HG02759 (cell line): ENCODE measurements at regions not wholly inside any gene's neighbourhood (a gene's known extent, or its start where the extent isn't known, plus 50 kb on each side); places are given as distances from the start of the nearest gene placed in this dataset.

Source experiments
- ATAC-seq: cut with Tn5 transposase; IDR thresholded peaks from one replicate; pipeline ENCODE4 v1.9.1; 2021; ENCODE audit warnings: mild to moderate bottlenecking, moderate library complexity; ENCODE audit not compliant: unreplicated experiment

DNA sequence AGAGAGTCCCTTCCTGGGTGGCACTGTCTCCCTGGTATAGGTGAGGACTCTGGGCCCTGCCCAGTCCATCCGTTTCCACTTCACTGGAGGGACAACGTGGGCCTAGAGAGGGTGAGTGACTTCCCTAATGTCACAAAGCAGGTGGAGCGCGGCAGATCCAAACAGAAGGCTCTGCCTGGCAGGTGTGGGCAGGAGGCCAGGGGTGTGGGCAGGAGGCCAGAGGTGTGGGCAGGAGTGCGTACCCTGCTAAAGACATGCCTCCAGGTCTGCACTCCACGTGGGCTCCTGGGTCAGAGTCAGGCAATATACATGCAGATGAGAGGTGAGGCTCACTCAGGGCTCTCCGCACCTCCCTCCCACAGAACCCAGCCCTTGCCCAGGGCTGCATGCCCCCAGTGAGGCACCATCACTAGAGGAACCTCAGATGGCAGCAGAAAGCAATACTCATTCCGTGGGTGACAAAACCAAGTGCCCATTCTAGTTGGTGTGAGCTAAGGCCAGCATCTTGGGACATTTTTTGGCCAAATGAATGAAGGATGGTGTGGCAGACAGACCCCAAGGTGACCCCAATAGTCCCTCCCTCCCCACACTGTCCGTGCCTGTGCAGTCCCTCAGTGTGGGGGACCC lies 271.6 kb upstream of the RTL1 start:
- ATAC-seq, result no peak

DNA sequence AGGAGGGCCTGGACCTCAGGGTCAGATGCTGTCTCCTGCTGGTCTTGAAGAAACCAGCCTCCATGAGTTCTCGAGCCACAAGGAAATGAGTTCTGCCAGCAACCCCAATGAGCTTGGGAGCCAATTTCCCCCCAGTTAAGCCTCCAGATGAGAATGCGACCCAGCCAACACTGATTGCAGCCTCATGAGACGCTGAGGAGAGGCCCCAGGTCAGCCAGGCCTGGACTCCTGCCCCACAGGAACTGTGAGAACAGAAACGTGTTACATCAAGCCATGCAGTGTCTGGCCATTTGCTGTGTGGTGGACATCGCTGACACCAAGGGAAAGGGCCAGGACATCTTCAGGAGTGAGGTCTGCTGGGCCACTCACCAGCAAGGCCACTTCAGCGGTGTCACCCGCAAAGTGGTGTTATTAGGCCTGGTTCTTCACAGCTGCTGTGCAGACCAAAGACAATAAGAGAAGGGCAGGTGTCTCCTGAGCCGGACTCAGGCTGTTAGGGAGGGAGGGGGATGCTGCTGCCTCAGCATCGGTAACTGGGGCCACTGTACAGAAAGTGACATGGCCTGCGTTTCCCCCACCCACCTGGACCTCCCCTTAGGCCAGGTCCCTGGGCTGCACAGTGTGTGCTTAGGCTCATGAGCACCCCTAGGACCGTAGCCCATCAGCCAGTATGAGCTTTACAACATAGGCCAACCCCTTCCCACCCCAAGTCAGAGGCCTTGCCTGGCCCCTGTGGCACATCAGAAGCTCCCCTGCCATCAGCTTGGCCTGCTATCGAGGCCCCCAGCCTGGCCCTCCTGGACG lies 272.4 kb upstream of the RTL1 start:
- ATAC-seq, result no peak

DNA sequence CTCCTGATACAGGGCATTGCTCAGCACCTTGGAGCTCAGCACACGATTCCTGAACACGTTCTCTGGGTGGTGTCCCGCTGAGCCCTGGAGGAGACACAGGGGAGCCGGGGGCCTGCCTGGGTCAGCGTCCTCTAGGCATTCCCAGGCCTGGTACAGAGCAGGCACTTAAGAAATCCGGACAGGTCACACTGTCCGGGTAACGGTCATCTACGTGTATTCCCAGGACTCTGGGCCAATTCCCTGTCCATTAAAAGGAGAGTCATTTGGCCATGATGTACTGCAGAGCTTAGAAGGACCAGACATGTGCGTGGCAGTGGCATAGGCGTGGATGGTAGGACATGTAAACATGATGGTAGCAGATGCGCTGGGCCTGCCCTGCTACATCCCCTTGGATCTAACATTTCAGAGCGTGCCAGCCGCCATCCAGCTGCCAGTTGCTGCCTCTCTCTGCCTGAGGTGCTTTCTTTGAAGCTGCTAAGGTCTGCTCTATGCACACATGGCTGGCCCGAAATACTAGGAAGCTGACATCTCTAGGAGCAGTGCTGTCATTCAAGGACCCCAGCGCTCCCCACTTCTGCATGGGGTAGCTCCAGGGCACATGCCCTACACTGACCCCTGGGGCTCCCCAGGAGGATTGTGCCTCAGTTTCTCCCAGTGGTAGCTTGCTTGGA lies 273.1 kb upstream of the RTL1 start:
- no peak for ATAC-seq

DNA sequence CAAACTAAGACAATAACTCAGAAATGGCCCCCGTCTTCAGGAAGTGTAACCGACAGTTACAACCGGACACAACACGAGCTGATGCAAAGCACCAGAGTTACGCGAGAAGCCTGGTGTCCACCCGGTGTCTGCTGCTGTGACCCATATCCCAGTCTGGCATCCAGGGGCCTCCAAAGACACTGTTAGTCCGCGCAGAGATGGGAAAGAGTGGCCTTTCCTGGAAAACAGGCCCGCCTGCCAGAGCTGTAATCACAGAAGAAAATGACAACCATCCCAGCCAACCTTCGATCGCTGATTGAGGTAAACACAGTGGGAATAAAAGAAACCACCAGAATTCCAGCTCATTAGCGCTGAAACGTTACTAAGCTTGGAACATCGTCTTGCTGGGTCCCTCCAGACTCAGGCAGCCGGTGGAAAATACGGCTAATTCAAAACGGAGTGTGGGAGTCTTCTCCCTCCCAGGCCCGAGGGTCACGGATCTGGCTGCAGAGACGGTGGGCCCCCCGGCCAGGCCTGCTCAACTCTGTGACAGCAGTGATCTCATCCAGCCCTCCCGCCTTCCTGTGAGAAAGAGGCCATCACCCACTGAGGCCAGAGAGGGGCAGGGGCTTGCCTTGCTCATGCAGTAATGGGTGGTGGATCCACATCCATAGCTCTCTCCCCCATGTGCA lies 273.9 kb upstream of the RTL1 start:
- ATAC-seq, result no peak

DNA sequence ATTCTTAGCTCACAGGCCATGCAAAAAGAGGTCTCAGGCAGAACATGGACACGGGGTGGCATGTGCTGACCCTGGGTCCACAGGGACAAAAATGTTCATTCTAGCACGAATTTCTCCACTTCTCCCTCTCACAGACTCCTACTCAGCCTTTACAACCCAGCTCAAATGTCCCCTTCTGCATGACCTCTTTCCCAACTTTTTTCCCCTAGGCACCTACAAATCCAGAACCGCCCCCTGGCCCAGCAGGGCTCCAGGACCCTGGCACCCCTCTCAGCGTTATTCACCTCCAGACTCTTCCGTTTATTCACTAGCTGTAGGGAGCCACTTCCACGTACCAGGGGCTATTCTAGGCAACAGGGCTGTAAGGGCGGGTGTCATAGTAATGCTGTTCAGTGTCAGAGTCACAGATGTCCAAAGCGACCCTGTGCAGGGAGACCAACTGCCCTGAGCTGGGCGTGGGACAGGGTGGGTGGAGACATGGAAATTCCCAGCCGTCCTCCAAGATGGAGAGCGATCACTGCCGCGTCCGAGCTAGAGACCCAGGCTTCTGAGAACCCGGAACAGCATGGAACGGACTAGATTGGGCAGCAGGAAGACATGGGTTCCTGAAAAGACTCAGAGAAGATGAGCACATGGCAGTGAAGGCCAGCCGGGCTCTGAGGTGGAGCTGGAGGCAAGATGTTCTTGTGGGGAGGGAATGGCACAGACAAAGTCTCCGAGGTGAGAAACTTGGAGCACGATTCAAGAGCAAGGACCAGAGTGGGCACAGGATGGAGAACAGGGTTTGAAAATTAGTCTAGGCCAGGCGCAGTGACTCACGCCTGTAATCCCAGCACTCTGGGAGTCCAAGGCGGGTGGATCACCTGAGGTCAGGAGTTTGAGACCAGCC lies 274.9 kb upstream of the RTL1 start:
- ATAC-seq, result no peak

DNA sequence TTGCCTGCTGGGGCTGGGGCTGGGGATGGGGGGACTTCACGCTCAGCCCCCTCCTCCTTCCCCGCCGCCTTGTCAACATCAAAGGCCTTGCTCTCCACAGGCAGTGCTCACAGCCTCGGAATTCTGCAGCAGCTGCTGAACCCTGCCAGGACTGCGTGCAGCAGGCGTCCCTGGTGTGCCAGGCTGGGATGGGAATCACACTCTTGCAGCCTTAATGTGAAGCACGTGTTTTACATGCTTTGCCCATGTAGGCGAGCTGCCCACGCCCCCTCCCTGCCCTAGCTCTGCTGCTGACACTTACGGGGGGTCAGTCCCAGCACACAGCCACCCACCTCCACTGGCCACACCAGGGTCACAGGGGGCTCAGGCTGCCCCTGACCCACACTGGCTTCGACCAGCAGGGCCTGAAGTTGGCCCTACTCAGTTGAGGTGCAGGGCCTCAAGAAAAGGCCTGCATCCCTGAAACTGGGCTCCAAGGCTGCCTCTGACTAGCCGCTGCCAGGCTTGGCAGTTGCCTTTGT lies 276.2 kb upstream of the RTL1 start:
- no peak for ATAC-seq

DNA sequence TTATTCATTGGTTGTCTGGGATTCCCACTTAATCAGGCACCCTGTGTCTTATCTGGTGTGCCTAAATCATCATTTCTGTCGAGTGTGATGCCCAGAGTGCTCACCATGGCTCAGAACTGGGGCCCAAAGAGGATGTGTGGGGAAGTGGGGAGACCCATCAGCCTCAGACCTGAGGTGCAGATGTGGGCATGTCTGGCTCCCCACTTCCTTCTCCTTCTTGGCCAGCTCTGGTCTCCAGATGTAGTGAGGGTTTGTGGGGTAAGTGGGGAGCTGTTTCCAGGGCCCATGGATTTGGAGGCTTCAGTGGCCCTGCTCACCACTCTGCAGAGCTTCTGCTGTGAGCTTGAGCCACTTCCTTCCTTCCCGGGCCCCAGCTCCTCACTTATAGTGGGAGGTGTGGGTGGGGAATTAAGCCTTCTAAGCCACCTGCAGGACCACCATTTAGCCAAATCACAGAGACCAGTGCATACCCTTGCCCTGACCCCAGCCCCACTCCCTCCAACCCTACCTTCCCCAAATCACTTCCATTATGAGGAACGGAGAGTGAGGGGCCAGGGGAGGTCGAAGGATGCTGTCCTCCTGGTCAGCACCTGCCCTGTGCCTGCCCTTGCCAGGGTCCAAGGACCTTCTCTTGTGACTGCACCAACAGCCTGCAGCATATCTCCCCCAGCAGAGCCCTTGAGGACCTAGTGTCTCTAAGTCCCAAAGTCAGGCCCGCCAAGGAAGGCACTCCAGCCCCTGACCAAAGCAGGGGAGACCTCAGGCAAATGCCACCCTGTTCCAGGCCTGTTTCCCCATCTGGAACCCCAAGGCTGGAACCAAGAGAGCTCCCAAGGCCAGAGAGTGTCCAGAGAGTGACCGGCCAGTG lies 278.2 kb upstream of the RTL1 start:
- ATAC-seq, result no peak

DNA sequence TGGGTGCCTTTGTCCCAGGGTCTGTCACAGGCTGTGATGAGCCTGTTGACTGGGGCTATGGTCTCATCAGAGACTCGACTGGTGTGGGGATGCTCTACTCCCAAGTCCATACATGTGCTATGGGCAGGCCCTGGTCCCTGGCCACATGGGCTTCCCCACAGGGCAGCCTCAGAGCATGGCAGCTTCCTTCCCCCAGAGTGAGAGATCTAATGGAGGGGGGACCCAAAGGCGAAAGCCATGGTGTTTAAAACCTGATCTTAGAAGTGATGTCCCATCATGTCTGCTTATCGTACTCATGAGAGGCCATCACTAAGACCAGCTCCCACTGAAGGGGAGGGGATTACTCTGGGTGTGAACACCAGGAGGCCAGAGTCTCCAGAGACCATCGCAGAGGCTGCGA lies 279.0 kb upstream of the RTL1 start:
- ATAC-seq, result no peak

DNA sequence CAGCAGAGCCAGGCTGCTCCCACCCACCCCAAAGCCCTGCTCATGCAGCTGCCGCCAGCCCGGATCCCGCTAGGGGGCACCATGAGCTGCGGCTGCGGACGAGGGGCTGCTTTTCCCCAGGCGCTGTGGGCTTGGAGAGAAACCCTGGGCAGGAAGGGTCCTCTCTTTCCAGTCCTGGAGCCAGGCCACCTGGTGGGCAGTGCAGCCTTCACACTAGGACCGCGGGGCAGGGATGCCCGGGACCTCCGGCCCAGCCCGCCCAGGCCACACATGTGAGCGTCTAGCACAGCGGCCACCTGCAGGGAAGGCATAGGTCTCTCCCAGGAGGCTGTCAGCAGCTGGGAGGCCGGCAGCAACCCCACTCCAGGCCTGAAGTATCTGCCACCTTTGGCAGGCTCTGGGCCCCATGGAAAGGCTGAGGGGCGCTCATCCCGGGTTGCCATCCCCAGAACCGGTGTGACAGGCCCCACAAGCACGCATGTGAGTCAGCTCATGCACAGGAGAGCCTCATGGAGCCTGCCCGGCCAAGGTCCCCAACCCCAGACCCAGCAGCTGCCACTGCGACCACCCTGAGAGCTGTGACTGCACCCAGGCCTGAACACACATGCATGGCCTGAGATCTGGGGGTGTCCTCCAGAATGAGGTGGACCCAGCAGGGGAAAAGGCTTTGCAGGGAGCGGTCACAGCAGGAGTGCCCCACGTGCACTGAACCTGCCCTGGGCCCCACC lies 280.0 kb upstream of the RTL1 start:
- no peak for ATAC-seq

DNA sequence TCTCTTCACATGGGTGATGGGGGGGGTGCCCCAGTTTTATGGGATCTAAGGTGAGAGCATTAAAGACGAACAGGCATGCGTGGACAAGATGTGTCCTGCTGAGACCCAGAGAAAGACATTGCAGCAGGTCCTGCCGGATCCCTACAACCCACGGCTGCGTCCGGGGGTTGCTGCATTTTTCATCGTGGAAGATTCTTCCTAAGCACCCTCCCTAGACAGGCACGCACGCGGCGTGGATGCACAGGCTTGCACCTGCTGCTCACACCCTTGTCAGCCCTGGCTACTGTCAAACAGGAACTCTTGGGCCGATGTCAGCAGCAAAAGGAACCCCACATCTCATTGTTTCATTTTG lies 280.6 kb upstream of the RTL1 start:
- ATAC-seq, result no peak

DNA sequence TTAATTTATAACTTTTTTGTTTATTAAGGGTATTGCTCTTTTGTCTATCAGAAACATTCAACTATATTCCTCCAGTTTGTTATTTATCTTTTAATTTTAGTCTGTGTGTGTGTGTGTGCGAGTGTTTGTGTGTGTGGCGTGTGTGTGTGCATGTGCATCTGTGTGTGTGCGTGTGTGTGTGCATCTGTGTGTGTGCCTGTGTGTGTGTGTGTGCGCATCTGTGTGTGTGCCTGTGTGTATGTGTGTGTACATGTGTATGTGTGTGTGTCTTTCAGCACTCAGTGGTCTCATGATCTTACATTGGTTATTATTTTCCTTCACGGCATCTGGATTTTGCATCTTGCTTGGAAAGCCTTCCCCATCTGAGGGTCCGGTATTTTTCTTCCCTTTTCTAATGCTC lies 281.1 kb upstream of the RTL1 start:
- no peak for ATAC-seq

DNA sequence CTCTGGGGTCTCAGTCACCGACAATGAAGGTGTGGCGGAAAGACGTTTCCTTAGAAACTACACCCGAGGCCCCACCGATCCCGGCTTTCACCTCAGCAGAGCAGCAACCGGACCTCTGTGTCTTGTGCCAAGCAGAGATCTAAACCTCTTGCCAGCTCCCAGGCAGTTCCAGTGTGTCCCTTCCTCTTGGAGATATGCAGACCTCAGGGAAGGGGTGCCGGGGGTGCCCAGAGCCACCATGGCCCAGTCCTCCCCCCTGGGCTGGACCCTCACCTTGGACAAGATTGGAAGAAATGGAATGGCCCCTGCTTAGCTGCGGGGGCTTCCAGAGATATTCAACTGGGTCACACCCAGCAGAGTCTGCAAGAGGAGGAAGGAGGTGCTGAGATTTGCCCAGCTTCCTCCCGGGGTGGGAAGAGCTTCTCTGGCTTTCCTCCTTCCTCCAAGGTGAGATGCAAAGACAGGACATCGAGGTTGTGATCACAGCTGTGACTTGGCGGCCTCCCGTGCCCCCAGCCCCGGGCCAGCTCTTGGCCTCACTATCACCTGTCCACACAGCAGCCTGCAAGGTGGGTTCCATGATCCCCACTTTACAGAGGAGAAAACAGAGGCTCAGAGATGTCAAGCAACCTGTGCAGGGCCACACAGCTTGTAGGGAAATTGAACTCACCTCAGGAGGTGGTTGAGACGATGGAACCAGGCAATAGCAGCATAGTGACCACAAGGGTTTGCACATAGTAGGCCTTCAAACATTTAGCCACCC lies 281.7 kb upstream of the RTL1 start:
- no peak for ATAC-seq

DNA sequence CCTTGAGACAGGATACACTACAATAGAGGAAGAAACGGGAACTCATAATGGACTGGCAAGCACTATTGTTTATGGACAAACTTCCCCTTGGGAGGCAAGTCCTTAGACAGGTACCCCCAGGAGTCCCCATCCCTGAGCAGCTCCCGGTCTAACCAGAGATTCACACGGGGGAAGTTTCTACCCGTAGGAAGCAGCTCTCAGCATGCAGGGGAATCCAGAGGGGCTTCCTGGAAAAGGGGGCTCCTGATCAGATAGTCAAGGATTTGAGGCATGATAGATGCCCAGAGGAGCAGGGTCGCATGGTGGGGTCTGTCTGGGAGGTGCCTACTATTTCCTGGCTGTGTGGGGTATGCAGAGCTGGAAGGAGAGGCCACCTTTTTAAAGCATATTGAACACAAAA lies 282.4 kb upstream of the RTL1 start:
- no peak for ATAC-seq

DNA sequence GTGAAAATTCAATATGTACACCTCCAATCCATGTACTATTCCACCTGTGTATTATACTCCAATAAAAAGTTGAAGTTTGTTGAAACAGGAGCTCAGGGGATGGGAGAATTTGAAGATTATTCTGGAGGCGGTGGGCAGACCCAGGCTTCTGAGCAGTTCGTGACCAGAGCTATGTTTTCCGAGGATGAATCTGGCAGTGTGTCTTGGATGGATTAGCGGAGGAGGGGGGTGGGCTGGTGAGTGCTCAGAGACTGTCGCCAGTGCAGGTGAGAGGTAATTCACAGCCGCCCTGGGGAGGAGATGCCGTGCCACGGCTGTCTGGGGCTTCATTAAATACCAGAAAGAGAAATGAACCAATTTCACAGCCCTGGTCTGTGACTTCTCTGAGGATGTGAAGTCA lies 283.0 kb upstream of the RTL1 start:
- ATAC-seq, result no peak

DNA sequence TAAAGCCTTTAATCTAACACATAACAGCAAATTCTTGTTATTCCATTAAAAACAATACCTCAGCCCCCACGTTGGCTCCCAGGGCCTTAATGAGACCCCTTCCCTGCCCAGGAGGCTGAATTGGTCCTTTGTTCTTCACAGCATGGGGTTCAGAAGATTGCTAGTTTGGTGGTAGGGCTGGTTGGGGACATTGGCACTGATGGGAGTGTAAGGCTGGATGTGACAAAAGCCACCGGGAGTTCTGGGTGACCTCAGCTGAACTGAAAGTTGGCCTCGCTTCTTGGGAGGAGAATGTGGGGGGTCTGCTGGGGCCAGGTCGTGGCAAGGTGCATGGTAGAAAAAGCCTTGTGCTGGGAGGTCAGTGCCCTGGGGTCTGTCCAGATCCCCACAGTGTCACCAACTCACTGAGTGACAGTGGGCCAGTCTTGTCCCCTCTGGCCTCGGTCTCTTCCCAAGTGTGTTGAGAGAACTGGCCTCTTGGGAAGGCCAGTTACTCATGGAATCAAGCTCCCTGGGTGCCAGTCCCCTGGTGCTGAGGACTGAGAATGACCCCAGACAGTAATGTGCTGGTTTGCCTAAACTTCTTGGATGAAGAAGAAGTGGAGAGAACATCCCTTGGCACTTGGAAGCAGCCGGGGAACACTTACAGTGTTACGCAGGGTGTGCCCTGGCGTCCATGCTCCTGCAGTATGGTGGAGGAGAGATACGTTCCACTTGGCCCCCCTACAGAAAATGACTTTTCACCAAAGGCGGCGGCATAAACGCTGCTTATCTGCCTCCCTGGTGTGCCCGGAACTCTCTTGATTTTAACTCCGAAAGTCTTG lies 283.7 kb upstream of the RTL1 start:
- no peak for ATAC-seq

DNA sequence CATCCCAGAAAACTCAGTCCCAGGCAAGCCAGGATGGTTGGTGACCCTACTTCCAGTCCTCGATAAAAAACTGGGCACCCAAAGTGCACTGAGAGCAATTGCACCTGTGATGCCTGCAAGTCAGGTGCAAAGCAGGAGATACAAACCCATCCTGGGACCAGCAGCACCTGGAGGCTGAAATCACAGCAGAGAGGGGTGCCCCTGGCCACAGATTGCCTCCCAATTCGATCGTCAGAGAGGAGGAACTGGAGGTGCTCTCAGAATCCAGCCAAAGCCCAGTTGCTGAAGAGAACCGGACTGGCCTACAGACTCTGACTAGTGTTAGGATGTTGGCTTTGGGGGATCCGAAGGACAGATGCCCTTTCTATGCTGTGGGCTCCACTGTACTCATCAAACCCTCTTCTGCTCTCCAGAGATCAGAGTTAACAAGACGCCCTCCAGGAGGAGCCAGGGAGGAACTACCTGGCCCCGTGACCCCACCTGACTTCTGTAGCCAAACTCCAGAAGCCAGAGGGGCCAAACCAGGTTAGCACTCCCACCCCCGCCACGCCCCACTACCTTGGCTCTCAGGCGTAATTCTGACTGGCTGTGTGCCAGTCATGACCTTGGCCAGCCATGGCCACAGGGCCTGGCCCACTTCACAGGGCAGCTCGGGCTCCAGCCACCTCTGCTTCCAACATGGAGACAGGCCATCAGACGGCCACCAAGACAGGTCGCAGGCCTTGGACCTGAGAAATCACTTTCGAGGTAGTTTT lies 284.5 kb upstream of the RTL1 start:
- ATAC-seq, result no peak

DNA sequence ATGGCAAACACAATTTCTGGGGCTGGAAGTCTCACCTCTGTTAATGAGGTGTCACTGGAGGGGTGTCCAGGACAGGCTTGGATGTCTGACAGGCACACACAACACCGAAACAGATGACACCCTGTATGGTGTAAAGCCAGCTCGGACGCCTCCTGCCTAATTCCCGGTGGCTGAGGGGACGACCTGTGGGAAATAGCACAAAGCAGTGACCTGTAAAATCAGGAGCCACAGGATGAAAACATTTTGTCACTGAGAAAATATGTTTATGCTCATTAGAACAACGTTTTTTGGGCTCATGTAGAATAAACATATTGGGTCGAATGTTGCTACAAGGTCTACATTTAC lies 285.0 kb upstream of the RTL1 start:
- no peak for ATAC-seq
